Lower lobe of right lung (tissue), 2 donors: ENCODE measurements at regions not wholly inside any gene's neighbourhood (a gene's known extent, or its start where the extent isn't known, plus 50 kb on each side); places are given as distances from the start of the nearest gene placed in this dataset.

Experiments used
- ATAC-seq, 2 donors: fragments of 200-7000 bp; cut with Tn5 transposase; one replicate each; pipeline ENCODE4 v1.9.1; 2020 to 2022; ENCODE audit warnings: mild to moderate bottlenecking in 2 of 2, moderate library complexity in 2 of 2
- DNase-seq: peaks from one replicate; pipeline ENCODE4 v3.0.0-alpha.2; 2020
- H3K27ac ChIP-seq: fragments of 200-600 bp; one replicate; pipeline ENCODE4 v1.8.0; 2022
- H3K27me3 ChIP-seq: fragments of 200-600 bp; one replicate; pipeline ENCODE4 v1.8.0; 2022; ENCODE audit warnings: low read depth
- H3K36me3 ChIP-seq: fragments of 200-600 bp; one replicate; pipeline ENCODE4 v1.8.0; 2022; ENCODE audit warnings: mild to moderate bottlenecking
- H3K4me1 ChIP-seq: fragments of 200-600 bp; one replicate; pipeline ENCODE4 v1.8.0; 2022
- H3K4me3 ChIP-seq: fragments of 200-600 bp; one replicate; pipeline ENCODE4 v1.8.0; 2022; ENCODE audit warnings: mild to moderate bottlenecking
- H3K9me3 ChIP-seq: fragments of 200-600 bp; one replicate; pipeline ENCODE4 v1.8.0; 2022
- intact Hi-C: fragments of 100-400 bp; cut with DNase I; formaldehyde crosslinking; loops from one replicate; pipeline ENCODE4 v1.11.0; 2022
- TF ChIP-seq, protein P1 (sequence below): fragments of 200-600 bp; IDR thresholded peaks from one replicate; pipeline ENCODE4 v1.8.0; 2022; ENCODE audit warnings: antibody characterized with exemption, mild to moderate bottlenecking
- donor health status: DM: no; HTN: yes; CAD: no; lungs with severe emphysema.

DNA sequence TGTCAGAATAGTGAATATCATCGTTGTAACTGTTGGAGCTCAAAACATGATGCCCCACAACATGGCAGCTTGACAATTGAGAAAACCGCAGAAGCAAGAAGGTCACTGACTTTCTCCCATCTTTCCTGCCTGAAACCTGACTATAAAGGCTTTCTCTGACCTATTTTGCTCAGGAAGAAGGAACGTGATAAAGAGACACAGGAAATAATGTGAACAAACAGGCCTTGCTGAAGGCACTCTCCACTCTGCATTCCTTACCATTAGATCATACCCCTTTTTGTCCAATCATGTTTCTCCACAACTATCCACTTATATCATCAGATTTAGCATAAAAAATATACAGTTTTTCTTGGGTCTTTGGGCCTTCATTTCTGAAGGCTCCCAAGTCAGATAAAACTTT is 916.8 kb downstream of the METTL15 start:
- no peak for ATAC-seq
- H3K9me3 ChIP-seq, result no peaks in the 10 kb centered on the region
- intact Hi-C loops, result no loop called here
- H3K27me3 ChIP-seq, result no peaks in the 10 kb centered on the region
- no peak overlapping the region for H3K27ac ChIP-seq
- DNase-seq, result no peak
- no peaks in the 10 kb centered on the region for H3K4me1 ChIP-seq
- TF ChIP-seq, protein P1, sequence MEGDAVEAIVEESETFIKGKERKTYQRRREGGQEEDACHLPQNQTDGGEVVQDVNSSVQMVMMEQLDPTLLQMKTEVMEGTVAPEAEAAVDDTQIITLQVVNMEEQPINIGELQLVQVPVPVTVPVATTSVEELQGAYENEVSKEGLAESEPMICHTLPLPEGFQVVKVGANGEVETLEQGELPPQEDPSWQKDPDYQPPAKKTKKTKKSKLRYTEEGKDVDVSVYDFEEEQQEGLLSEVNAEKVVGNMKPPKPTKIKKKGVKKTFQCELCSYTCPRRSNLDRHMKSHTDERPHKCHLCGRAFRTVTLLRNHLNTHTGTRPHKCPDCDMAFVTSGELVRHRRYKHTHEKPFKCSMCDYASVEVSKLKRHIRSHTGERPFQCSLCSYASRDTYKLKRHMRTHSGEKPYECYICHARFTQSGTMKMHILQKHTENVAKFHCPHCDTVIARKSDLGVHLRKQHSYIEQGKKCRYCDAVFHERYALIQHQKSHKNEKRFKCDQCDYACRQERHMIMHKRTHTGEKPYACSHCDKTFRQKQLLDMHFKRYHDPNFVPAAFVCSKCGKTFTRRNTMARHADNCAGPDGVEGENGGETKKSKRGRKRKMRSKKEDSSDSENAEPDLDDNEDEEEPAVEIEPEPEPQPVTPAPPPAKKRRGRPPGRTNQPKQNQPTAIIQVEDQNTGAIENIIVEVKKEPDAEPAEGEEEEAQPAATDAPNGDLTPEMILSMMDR, result no peak
- no peaks in the 10 kb centered on the region for H3K36me3 ChIP-seq
- H3K4me3 ChIP-seq, result no peak overlapping the region

GRCh38 chr11:29024386-29024785 is 916.2 kb downstream of the METTL15 start:
- TF ChIP-seq, protein P1, result no peak
- no peak overlapping the region for H3K4me3 ChIP-seq
- H3K4me1 ChIP-seq, result no peaks in the 10 kb centered on the region
- no peaks in the 10 kb centered on the region for H3K27me3 ChIP-seq
- ATAC-seq (no peak), DNase-seq (no peak)
- H3K36me3 ChIP-seq, result no peaks in the 10 kb centered on the region
- H3K27ac ChIP-seq, result no peak overlapping the region
- intact Hi-C loops, result no loop called here
- H3K9me3 ChIP-seq, result no peaks in the 10 kb centered on the region

GRCh38 chr11:29023761-29024160 is 915.6 kb downstream of the METTL15 start:
- Histone ChIP-seq H3K9me3 (no peaks in the 10 kb centered on the region), H3K36me3 (no peaks in the 10 kb centered on the region), H3K4me1 (no peaks in the 10 kb centered on the region), H3K4me3 (no peak overlapping the region), H3K27me3 (no peaks in the 10 kb centered on the region), H3K27ac (no peak overlapping the region)
- intact Hi-C loops, result no loop called here
- DNase-seq, result no peak
- ATAC-seq, result no peak
- TF ChIP-seq, protein P1, result no peak

- TF ChIP-seq, protein P1, result no peak
- H3K36me3 ChIP-seq, result no peaks in the 10 kb centered on the region
- no peak overlapping the region for H3K4me3 ChIP-seq
- H3K4me1 ChIP-seq, result no peaks in the 10 kb centered on the region
- intact Hi-C loops, result no loop called here
- H3K27ac ChIP-seq, result no peak overlapping the region
- DNase-seq (no peak), ATAC-seq (no peak)
- no peaks in the 10 kb centered on the region for H3K9me3 ChIP-seq
- H3K27me3 ChIP-seq, result no peaks in the 10 kb centered on the region
Observed at GRCh38 chr11:29022676-29023075, 914.5 kb downstream of the METTL15 start.

- H3K27me3 ChIP-seq, result no peaks in the 10 kb centered on the region
- H3K4me1 ChIP-seq, result no peaks in the 10 kb centered on the region
- TF ChIP-seq, protein P1, result no peak
- no peaks in the 10 kb centered on the region for H3K9me3 ChIP-seq
- no peaks in the 10 kb centered on the region for H3K36me3 ChIP-seq
- no peak overlapping the region for H3K4me3 ChIP-seq
- intact Hi-C loops, result no loop called here
- no peak overlapping the region for H3K27ac ChIP-seq
- no peak for ATAC-seq
- no peak for DNase-seq
Observed at GRCh38 chr11:29019960-29020683, 911.9 kb downstream of the METTL15 start.
